Sigmoid colon (tissue), 6 donors: ENCODE measurements at regions not wholly inside any gene's neighbourhood (a gene's known extent, or its start where the extent isn't known, plus 50 kb on each side); places are given as distances from the start of the nearest gene placed in this dataset.

Source experiments
- DNase-seq: peaks from one replicate; pipeline ENCODE4 v3.0.0-alpha.2; 2019
- H3K27ac ChIP-seq, 4 donors: fragments of 200-600 bp; sonication (generic); one replicate each; pipeline ENCODE4 v1.5.1; 2016 to 2019; ENCODE audit warnings: mild to moderate bottlenecking in 1 of 4
- H3K27me3 ChIP-seq, 3 donors: fragments of 200-600 bp; sonication (generic); one replicate each; pipeline ENCODE4 v1.5.1; 2019; ENCODE audit warnings: mild to moderate bottlenecking in 1 of 3
- H3K36me3 ChIP-seq, 4 donors: fragments of 200-600 bp; sonication (generic); one replicate each; pipeline ENCODE4 v1.5.1; 2016 to 2019
- H3K4me1 ChIP-seq, 4 donors: fragments of 200-600 bp; sonication (generic); one replicate each; pipeline ENCODE4 v1.5.1; 2017 to 2019
- H3K4me3 ChIP-seq, 4 donors: fragments of 200-600 bp; sonication (generic); one replicate each; pipeline ENCODE4 v1.5.1; 2017 to 2019; ENCODE audit warnings: mild to moderate bottlenecking in 2 of 4, moderate library complexity in 1 of 4
- H3K9me3 ChIP-seq, 4 donors: fragments of 200-600 bp in 3 of 4; sonication (generic) in 3 of 4; one replicate each; pipeline versions ENCODE4 v1.5.1 to v1.6.1; 2013 to 2019
- CTCF ChIP-seq, 4 experiments: fragments of 450-650 bp in 3 of 4; fragments of 200-600 bp in 1 of 4; IDR thresholded peaks; one replicate each; pipeline ENCODE4 v1.5.1; 2016 to 2019; ENCODE audit warnings: antibody characterized with exemption in 4 of 4, mild to moderate bottlenecking in 3 of 4, moderate library complexity in 2 of 4
- EP300 ChIP-seq, 4 donors: sonication (generic); formaldehyde crosslinking; IDR thresholded peaks; one replicate each; pipeline ENCODE4 v1.6.1; 2017; ENCODE audit warnings: antibody characterized with exemption in 4 of 4
- POLR2A ChIP-seq, 2 donors: fragments of 450-650 bp; IDR thresholded peaks; one replicate each; pipeline ENCODE4 v1.6.1; 2016; ENCODE audit warnings: antibody characterized with exemption in 2 of 2, mild to moderate bottlenecking in 2 of 2, moderate library complexity in 2 of 2
- POLR2AphosphoS5 ChIP-seq, 4 donors: sonication (generic); formaldehyde crosslinking; IDR thresholded peaks; one replicate each; pipeline ENCODE4 v1.6.1; 2017; ENCODE audit warnings: antibody characterized with exemption in 4 of 4
- WGBS, 2 donors: extraction: QIAGEN DNeasy Blood & Tissue Kit; methylation state at CpG; one replicate each; pipeline ENCODE4 v1.1.7; 2013; 5-methylcytosine and 5-hydroxymethylcytosine counted together
- intact Hi-C: fragments of 100-400 bp; cut with DNase I; formaldehyde crosslinking; loops from one replicate; pipeline ENCODE4 v1.15.1; 2023
- donor health status: healthy with polysubstance abuse.
- donor health status: healthy.

DNA sequence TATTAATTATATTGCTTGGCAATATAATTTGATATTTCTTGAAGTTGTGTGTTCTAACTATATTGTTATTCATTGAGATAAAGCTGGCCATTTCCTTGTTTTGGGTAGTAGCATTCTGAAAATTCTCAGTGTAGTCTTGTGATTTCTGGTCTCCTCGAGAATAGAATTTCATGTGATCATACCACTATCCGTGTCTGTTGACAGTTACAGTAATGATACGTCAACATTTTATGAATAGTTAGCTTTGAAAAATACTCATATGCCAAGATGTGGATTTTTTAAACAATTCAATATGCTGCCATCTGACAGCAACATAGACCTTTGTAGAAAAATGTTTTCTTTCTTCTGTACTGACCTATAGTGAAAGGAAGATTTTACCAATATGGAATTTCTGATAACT is 723.7 kb upstream of the SLC35B3 start:
- Histone ChIP-seq H3K27ac (no peak overlapping the region), H3K9me3 (peaks cover 0 to 2% (median 0%) of the 10 kb centered on the region in 4 donors), H3K36me3 (no peaks in the 10 kb centered on the region), H3K4me3 (no peak overlapping the region), H3K4me1 (no peaks in the 10 kb centered on the region), H3K27me3 (no peaks in the 10 kb centered on the region)
- WGBS, 2 donors: 91 to 92% methylated on average over 3 of the region's 3 CpGs
- DNase-seq: no peak
- no peak for TF ChIP-seq POLR2AphosphoS5 (IDR thresholded peaks at IDR 0.05)
- TF ChIP-seq EP300 (IDR thresholded peaks at IDR 0.05): no peak
- no peak for TF ChIP-seq CTCF (IDR thresholded peaks at IDR 0.05)
- intact Hi-C loops: no loop called here

GRCh38 chr6:9155836-9156235 is 720.5 kb upstream of the SLC35B3 start:
- H3K36me3 ChIP-seq: no peaks in the 10 kb centered on the region
- no peaks in the 10 kb centered on the region for H3K9me3 ChIP-seq
- no peak overlapping the region for H3K27ac ChIP-seq
- TF ChIP-seq POLR2AphosphoS5 (IDR thresholded peaks at IDR 0.05) (no peak), EP300 (IDR thresholded peaks at IDR 0.05) (no peak), POLR2A (IDR thresholded peaks at IDR 0.05) (no peak), CTCF (IDR thresholded peaks at IDR 0.05) (no peak)
- 49 to 63% methylated on average over 3 of the region's 3 CpGs for WGBS, 2 donors
- no peak for DNase-seq
- intact Hi-C loops: no loop called here
- no peaks in the 10 kb centered on the region for H3K27me3 ChIP-seq
- no peaks in the 10 kb centered on the region for H3K4me1 ChIP-seq
- no peak overlapping the region for H3K4me3 ChIP-seq

DNA sequence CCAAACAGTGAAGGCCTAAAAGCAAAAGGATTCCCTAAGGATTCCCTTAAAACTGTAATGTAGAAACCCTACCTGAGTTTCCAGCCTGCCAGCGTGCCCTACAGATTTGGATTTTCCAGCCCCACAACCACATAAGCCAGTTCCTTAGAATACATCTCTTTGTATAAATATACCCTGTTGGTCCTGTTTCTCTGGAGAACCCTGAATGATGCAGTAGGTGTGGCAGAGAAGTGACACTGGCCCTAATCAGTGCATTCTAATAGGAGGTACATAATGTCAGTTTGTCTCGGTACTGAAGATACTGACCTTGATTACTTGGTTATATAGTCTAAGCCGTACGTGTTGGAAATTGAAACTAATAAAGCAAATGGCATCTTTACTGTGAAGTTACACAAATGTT is 707.8 kb upstream of the SLC35B3 start:
- 92 to 98% methylated on average over 4 of the region's 4 CpGs for WGBS, 2 donors
- TF ChIP-seq POLR2AphosphoS5 (IDR thresholded peaks at IDR 0.05) (no peak), POLR2A (IDR thresholded peaks at IDR 0.05) (no peak), CTCF (IDR thresholded peaks at IDR 0.05) (no peak), EP300 (IDR thresholded peaks at IDR 0.05) (no peak)
- Histone ChIP-seq H3K4me3 (no peak overlapping the region), H3K27me3 (no peaks in the 10 kb centered on the region), H3K27ac (no peak overlapping the region), H3K36me3 (no peaks in the 10 kb centered on the region), H3K4me1 (peaks cover 4 to 17% (median 10%) of the 10 kb centered on the region in 4 donors), H3K9me3 (no peaks in the 10 kb centered on the region)
- DNase-seq: no peak
- intact Hi-C loops: no loop called here

DNA sequence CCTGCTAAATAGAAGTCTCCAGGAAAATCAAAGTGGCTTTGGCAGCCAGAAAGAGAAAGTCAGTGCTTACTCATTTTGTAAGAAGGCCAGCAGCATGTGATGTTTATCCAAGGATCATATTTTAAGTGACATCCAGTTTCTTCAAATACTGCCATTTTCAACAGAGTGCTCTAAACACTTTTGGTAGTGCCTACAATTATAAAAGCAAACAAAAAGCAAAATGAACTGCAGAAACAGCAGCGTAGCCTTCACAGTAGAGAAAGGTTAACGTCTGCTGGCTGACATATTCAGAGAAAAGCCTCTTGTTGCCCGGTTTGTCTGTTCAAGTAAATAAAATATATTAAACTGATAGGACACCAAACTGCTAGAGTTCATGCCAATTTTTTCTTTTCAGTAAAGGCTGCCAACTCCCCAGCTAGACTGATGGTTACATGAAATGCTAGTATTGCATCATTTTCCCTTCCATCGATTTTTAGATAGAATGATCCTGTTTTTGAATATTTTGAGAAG is 705.7 kb upstream of the SLC35B3 start:
- no peak overlapping the region for H3K27ac ChIP-seq
- TF ChIP-seq CTCF (IDR thresholded peaks at IDR 0.05) (no peak), EP300 (IDR thresholded peaks at IDR 0.05) (no peak), POLR2AphosphoS5 (IDR thresholded peaks at IDR 0.05) (no peak), POLR2A (IDR thresholded peaks at IDR 0.05) (no peak)
- no peak for DNase-seq
- 25 to 59% methylated on average over 4 of the region's 4 CpGs for WGBS, 2 donors
- H3K4me1 ChIP-seq: peaks cover 4 to 17% (median 10%) of the 10 kb centered on the region in 4 donors
- intact Hi-C loops: no loop called here
- no peaks in the 10 kb centered on the region for H3K36me3 ChIP-seq
- no peak overlapping the region for H3K4me3 ChIP-seq
- no peaks in the 10 kb centered on the region for H3K9me3 ChIP-seq
- H3K27me3 ChIP-seq: no peaks in the 10 kb centered on the region

DNA sequence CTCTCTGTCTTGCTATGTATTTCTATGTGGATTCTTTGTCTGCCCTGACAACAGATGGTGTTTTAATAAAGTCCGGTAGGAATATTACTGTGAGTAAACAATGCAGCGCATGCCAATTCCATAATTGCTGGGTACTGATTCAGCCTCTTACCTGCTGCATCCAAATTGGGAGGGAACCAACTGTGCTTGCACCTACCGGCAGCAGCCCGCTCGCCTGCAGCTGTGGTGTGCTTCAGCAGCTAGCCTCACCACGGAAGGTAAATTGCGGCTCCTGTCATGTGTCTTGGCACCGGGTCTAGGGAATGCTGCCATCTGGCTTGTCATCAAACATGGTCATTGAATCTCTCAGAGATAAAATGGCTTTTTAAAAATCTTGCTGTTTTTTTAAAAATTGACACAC is 704.8 kb upstream of the SLC35B3 start:
- WGBS, 2 donors: 12 to 55% methylated on average over 8 of the region's 8 CpGs
- H3K27me3 ChIP-seq: no peaks in the 10 kb centered on the region
- no peak overlapping the region for H3K27ac ChIP-seq
- intact Hi-C loops: no loop called here
- no peaks in the 10 kb centered on the region for H3K36me3 ChIP-seq
- no peaks in the 10 kb centered on the region for H3K9me3 ChIP-seq
- peaks cover 4 to 17% (median 10%) of the 10 kb centered on the region in 4 donors for H3K4me1 ChIP-seq
- TF ChIP-seq POLR2A (IDR thresholded peaks at IDR 0.05) (no peak), POLR2AphosphoS5 (IDR thresholded peaks at IDR 0.05) (no peak), EP300 (IDR thresholded peaks at IDR 0.05) (no peak), CTCF (IDR thresholded peaks at IDR 0.05) (no peak)
- H3K4me3 ChIP-seq: no peak overlapping the region
- DNase-seq: no peak
